WTC11 (cell line): ENCODE measurements at regions not wholly inside any gene's neighbourhood (a gene's known extent, or its start where the extent isn't known, plus 50 kb on each side); places are given as distances from the start of the nearest gene placed in this dataset.

Experiments
- ATAC-seq: fragments of 200-7000 bp; cut with Tn5 transposase; 2 replicates; pipeline ENCODE4 v1.10.0; 2021; ENCODE audit warnings: mild to moderate bottlenecking, moderate library complexity
- CTCF ChIA-PET: fragments of 300-600 bp; sonication (Branson Sonifier 250); formaldehyde crosslinking; loops from one replicate; lab custom pipeline; 2021; ENCODE audit warnings: antibody characterized with exemption; lab: Charles Lee
- POLR2A ChIA-PET: fragments of 350-600 bp; sonication (Branson Sonifier 250); formaldehyde crosslinking; loops from one replicate; lab custom pipeline; 2021; ENCODE audit warnings: antibody characterized with exemption; lab: Charles Lee
- DNase-seq: peaks from one replicate; pipeline ENCODE4 v3.0.0; 2021; ENCODE audit warnings: low spot score
- H3K27ac Mint-ChIP-seq: 2 replicates; pipeline ENCODE4 v1.8.0; 2021; ENCODE audit warnings: mixed read lengths
- H3K27me3 Mint-ChIP-seq: 2 replicates; pipeline ENCODE4 v1.8.0; 2021; ENCODE audit warnings: low read depth, mild to moderate bottlenecking, moderate library complexity, mixed read lengths
- H3K36me3 Mint-ChIP-seq: 2 replicates; pipeline ENCODE4 v1.8.0; 2021; ENCODE audit warnings: mixed read lengths
- H3K4me1 Mint-ChIP-seq: 2 replicates; pipeline ENCODE4 v1.8.0; 2022; ENCODE audit warnings: mixed read lengths
- H3K4me3 Mint-ChIP-seq: 2 replicates; pipeline ENCODE4 v1.8.0; 2021; ENCODE audit warnings: mild to moderate bottlenecking, moderate library complexity, mixed read lengths
- H3K9me3 Mint-ChIP-seq: 2 replicates; pipeline ENCODE4 v1.8.0; 2021; ENCODE audit warnings: mixed read lengths
- CREB1 ChIP-seq: sonication (generic); formaldehyde crosslinking; IDR thresholded peaks from 2 replicates; pipeline ENCODE4 v1.8.0; 2023; ENCODE audit warnings: mild to moderate bottlenecking, missing genetic modification reagents
- CREM ChIP-seq: sonication (generic); formaldehyde crosslinking; IDR thresholded peaks from 2 replicates; pipeline ENCODE4 v1.8.1; 2022; ENCODE audit warnings: mild to moderate bottlenecking, missing genetic modification reagents, moderate library complexity
- GRHL2 ChIP-seq: fragments of 250-450 bp; sonication (Bioruptor Pico); IDR thresholded peaks from 2 replicates; pipeline ENCODE4 v1.8.0; 2022; ENCODE audit warnings: mild to moderate bottlenecking, moderate library complexity; ENCODE audit not compliant: insufficient replicate concordance, severe bottlenecking
- GTF2I ChIP-seq: fragments of 250-450 bp; sonication (Bioruptor Pico); conservative IDR thresholded peaks from 2 replicates; pipeline ENCODE4 v1.4.0; 2021; ENCODE audit warnings: mild to moderate bottlenecking
- NFE2L1 ChIP-seq: sonication (generic); formaldehyde crosslinking; IDR thresholded peaks from 2 replicates; pipeline ENCODE4 v1.8.1; 2023; ENCODE audit warnings: missing genetic modification reagents
- NR2C2 ChIP-seq: sonication (generic); formaldehyde crosslinking; IDR thresholded peaks from 2 replicates; pipeline ENCODE4 v1.8.0; 2022; ENCODE audit warnings: mild to moderate bottlenecking, missing genetic modification reagents
- OVOL2 ChIP-seq: fragments of 250-450 bp; sonication (Bioruptor Pico); IDR thresholded peaks from 2 replicates; pipeline ENCODE4 v1.9.0; 2021; ENCODE audit warnings: mild to moderate bottlenecking, borderline replicate concordance
- PRRX2 ChIP-seq: fragments of 250-450 bp; sonication (Bioruptor Pico); IDR thresholded peaks from 2 replicates; pipeline ENCODE4 v1.8.0; 2021; ENCODE audit warnings: mild to moderate bottlenecking
- SMAD3 ChIP-seq: sonication (generic); formaldehyde crosslinking; IDR thresholded peaks from 2 replicates; pipeline ENCODE4 v1.8.0; 2022; ENCODE audit warnings: missing genetic modification reagents, mild to moderate bottlenecking, borderline replicate concordance
- TCF7 ChIP-seq: sonication (generic); formaldehyde crosslinking; IDR thresholded peaks from 2 replicates; pipeline ENCODE4 v1.8.0; 2022; ENCODE audit warnings: mild to moderate bottlenecking, low read depth, missing genetic modification reagents, moderate library complexity
- ZNF263 ChIP-seq: sonication (generic); formaldehyde crosslinking; IDR thresholded peaks from 2 replicates; pipeline ENCODE4 v1.8.1; 2022; ENCODE audit warnings: low read depth, mild to moderate bottlenecking, moderate library complexity, missing genetic modification reagents
- ZNF317 ChIP-seq: sonication (generic); formaldehyde crosslinking; IDR thresholded peaks from 2 replicates; pipeline ENCODE4 v1.8.1; 2023; ENCODE audit warnings: low read depth, mild to moderate bottlenecking, moderate library complexity, missing genetic modification reagents, borderline replicate concordance
- ZNF423 ChIP-seq: fragments of 250-450 bp; sonication (Bioruptor Pico); IDR thresholded peaks from 2 replicates; pipeline ENCODE4 v2.1.2; 2022; ENCODE audit warnings: mild to moderate bottlenecking, moderate library complexity
- TF ChIP-seq, protein P1 (sequence below): sonication (generic); formaldehyde crosslinking; IDR thresholded peaks from 2 replicates; pipeline ENCODE4 v1.8.0; 2022; ENCODE audit warnings: mild to moderate bottlenecking, missing genetic modification reagents
- TF ChIP-seq, protein P2 (sequence below): fragments of 250-450 bp; sonication (Bioruptor Pico); IDR thresholded peaks from 2 replicates; pipeline ENCODE4 v1.9.0; 2021; ENCODE audit warnings: moderate library complexity, mild to moderate bottlenecking, inconsistent platforms, borderline replicate concordance
- TF ChIP-seq, protein P3 (sequence below): sonication (generic); formaldehyde crosslinking; IDR thresholded peaks from 2 replicates; pipeline ENCODE4 v1.8.1; 2023; ENCODE audit warnings: mild to moderate bottlenecking, missing genetic modification reagents
- TF ChIP-seq, protein P4 (sequence below): sonication (generic); formaldehyde crosslinking; IDR thresholded peaks from 2 replicates; pipeline ENCODE4 v1.8.0; 2022; ENCODE audit warnings: mild to moderate bottlenecking, missing genetic modification reagents
- TF ChIP-seq, protein P5 (sequence below): sonication (generic); formaldehyde crosslinking; IDR thresholded peaks from 2 replicates; pipeline ENCODE4 v1.8.0; 2022; ENCODE audit warnings: mild to moderate bottlenecking, missing genetic modification reagents
- TF ChIP-seq, protein P6 (sequence below): sonication (generic); formaldehyde crosslinking; IDR thresholded peaks from 2 replicates; pipeline ENCODE4 v1.8.0; 2023; ENCODE audit warnings: missing genetic modification reagents, mild to moderate bottlenecking, borderline replicate concordance
- TF ChIP-seq, protein P7 (sequence below): fragments of 250-450 bp; sonication (Bioruptor Pico); IDR thresholded peaks from 2 replicates; pipeline ENCODE4 v2.1.2; 2022; ENCODE audit warnings: mild to moderate bottlenecking, moderate library complexity
- TF ChIP-seq, protein P8 (sequence below): fragments of 200-600 bp; IDR thresholded peaks from 2 replicates; pipeline ENCODE4 v1.8.0; 2022; ENCODE audit warnings: antibody characterized with exemption

DNA sequence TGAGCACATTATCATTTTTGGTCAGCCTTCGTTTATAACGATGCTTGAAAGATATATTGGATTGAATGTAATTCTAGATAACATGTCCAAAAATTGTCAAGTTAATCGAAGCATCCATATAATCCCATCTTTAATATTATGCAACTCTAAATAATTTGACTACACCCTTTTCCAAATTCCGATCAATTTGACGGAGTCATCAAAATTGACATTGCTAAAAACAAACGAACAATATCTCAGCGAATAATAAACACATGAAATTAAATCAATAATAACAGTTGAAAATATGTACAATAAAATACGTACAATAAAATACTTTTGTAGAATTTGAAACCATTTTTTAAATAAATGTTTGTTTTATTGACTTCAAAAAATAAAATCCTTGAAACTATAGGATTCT lies 1516.4 kb downstream of the EFNB2 start:
- Mint-ChIP-seq H3K27ac (no peak overlapping the region), H3K4me3 (no peak overlapping the region), H3K27me3 (no peaks in the 10 kb centered on the region), H3K9me3 (peaks cover 18% of the 10 kb centered on the region), H3K4me1 (peaks cover 17% of the 10 kb centered on the region), H3K36me3 (no peaks in the 10 kb centered on the region; the same call in 1 of the 2 replicates)
- TF ChIP-seq, protein P1, sequence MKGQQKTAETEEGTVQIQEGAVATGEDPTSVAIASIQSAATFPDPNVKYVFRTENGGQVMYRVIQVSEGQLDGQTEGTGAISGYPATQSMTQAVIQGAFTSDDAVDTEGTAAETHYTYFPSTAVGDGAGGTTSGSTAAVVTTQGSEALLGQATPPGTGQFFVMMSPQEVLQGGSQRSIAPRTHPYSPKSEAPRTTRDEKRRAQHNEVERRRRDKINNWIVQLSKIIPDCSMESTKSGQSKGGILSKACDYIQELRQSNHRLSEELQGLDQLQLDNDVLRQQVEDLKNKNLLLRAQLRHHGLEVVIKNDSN, result no peak
- no peak for TF ChIP-seq TCF7 (CRISPR knock-in tag)
- no peak for TF ChIP-seq OVOL2 (CRISPR knock-in tag)
- no peak for TF ChIP-seq PRRX2 (CRISPR knock-in tag)
- TF ChIP-seq, protein P2, sequence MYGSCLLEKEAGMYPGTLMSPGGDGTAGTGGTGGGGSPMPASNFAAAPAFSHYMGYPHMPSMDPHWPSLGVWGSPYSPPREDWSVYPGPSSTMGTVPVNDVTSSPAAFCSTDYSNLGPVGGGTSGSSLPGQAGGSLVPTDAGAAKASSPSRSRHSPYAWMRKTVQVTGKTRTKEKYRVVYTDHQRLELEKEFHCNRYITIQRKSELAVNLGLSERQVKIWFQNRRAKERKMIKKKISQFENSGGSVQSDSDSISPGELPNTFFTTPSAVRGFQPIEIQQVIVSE (CRISPR knock-in tag), result no peak
- no peak for TF ChIP-seq NFE2L1 (CRISPR knock-in tag)
- TF ChIP-seq, protein P3, sequence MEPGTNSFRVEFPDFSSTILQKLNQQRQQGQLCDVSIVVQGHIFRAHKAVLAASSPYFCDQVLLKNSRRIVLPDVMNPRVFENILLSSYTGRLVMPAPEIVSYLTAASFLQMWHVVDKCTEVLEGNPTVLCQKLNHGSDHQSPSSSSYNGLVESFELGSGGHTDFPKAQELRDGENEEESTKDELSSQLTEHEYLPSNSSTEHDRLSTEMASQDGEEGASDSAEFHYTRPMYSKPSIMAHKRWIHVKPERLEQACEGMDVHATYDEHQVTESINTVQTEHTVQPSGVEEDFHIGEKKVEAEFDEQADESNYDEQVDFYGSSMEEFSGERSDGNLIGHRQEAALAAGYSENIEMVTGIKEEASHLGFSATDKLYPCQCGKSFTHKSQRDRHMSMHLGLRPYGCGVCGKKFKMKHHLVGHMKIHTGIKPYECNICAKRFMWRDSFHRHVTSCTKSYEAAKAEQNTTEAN (CRISPR knock-in tag), result no peak
- TF ChIP-seq CREM (CRISPR knock-in tag), result no peak
- no peak for TF ChIP-seq GRHL2 (CRISPR knock-in tag)
- TF ChIP-seq, protein P4, sequence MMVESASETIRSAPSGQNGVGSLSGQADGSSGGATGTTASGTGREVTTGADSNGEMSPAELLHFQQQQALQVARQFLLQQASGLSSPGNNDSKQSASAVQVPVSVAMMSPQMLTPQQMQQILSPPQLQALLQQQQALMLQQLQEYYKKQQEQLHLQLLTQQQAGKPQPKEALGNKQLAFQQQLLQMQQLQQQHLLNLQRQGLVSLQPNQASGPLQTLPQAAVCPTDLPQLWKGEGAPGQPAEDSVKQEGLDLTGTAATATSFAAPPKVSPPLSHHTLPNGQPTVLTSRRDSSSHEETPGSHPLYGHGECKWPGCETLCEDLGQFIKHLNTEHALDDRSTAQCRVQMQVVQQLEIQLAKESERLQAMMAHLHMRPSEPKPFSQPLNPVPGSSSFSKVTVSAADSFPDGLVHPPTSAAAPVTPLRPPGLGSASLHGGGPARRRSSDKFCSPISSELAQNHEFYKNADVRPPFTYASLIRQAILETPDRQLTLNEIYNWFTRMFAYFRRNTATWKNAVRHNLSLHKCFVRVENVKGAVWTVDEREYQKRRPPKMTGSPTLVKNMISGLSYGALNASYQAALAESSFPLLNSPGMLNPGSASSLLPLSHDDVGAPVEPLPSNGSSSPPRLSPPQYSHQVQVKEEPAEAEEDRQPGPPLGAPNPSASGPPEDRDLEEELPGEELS (CRISPR knock-in tag), result no peak
- no peak for TF ChIP-seq ZNF263
- TF ChIP-seq GTF2I (CRISPR knock-in tag), result no peak
- no peak for TF ChIP-seq NR2C2 (CRISPR knock-in tag)
- no peak for DNase-seq
- CTCF ChIA-PET, result interaction anchor here (0.6 kb wide), 1 partner anchor 69 kb away, joined by 3 read pairs; no protein-coding TSS in a partner anchor
- no peak for ATAC-seq
- POLR2A ChIA-PET, result no interaction called here

DNA sequence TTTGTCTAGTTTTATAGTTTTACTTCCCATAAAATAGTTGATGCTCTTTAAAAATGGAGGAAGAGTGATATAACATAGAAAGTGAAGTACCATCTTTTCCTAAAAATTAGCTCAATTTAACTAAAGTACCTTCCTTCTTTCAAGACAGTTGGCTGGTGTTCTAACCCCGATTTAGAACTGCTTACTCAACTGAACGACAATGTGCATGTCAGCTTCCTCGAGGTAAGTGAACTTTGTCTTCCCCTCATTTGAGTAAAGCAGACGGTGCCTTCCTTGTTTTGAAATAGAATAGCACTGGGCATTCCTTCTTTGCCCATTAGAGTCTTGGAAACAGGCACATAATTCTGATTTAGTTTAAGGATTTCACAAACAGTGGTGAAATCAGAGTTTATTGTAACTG lies 1519.2 kb downstream of the EFNB2 start:
- Mint-ChIP-seq H3K4me3 (no peak overlapping the region), H3K27me3 (no peaks in the 10 kb centered on the region)
- no peak for ATAC-seq
- TF ChIP-seq, protein P3 (CRISPR knock-in tag), result no peak
- no peak for TF ChIP-seq ZNF423
- TF ChIP-seq, protein P5, sequence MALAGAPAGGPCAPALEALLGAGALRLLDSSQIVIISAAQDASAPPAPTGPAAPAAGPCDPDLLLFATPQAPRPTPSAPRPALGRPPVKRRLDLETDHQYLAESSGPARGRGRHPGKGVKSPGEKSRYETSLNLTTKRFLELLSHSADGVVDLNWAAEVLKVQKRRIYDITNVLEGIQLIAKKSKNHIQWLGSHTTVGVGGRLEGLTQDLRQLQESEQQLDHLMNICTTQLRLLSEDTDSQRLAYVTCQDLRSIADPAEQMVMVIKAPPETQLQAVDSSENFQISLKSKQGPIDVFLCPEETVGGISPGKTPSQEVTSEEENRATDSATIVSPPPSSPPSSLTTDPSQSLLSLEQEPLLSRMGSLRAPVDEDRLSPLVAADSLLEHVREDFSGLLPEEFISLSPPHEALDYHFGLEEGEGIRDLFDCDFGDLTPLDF (CRISPR knock-in tag), result no peak
- TF ChIP-seq, protein P6, sequence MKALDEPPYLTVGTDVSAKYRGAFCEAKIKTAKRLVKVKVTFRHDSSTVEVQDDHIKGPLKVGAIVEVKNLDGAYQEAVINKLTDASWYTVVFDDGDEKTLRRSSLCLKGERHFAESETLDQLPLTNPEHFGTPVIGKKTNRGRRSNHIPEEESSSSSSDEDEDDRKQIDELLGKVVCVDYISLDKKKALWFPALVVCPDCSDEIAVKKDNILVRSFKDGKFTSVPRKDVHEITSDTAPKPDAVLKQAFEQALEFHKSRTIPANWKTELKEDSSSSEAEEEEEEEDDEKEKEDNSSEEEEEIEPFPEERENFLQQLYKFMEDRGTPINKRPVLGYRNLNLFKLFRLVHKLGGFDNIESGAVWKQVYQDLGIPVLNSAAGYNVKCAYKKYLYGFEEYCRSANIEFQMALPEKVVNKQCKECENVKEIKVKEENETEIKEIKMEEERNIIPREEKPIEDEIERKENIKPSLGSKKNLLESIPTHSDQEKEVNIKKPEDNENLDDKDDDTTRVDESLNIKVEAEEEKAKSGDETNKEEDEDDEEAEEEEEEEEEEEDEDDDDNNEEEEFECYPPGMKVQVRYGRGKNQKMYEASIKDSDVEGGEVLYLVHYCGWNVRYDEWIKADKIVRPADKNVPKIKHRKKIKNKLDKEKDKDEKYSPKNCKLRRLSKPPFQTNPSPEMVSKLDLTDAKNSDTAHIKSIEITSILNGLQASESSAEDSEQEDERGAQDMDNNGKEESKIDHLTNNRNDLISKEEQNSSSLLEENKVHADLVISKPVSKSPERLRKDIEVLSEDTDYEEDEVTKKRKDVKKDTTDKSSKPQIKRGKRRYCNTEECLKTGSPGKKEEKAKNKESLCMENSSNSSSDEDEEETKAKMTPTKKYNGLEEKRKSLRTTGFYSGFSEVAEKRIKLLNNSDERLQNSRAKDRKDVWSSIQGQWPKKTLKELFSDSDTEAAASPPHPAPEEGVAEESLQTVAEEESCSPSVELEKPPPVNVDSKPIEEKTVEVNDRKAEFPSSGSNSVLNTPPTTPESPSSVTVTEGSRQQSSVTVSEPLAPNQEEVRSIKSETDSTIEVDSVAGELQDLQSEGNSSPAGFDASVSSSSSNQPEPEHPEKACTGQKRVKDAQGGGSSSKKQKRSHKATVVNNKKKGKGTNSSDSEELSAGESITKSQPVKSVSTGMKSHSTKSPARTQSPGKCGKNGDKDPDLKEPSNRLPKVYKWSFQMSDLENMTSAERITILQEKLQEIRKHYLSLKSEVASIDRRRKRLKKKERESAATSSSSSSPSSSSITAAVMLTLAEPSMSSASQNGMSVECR (CRISPR knock-in tag), result no peak
- TF ChIP-seq, protein P7, sequence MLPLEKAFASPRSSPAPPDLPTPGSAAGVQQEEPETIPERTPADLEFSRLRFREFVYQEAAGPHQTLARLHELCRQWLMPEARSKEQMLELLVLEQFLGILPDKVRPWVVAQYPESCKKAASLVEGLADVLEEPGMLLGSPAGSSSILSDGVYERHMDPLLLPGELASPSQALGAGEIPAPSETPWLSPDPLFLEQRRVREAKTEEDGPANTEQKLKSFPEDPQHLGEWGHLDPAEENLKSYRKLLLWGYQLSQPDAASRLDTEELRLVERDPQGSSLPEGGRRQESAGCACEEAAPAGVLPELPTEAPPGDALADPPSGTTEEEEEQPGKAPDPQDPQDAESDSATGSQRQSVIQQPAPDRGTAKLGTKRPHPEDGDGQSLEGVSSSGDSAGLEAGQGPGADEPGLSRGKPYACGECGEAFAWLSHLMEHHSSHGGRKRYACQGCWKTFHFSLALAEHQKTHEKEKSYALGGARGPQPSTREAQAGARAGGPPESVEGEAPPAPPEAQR (CRISPR knock-in tag), result no peak
- TF ChIP-seq ZNF317 (CRISPR knock-in tag), result no peak
- TF ChIP-seq CREB1, result no peak
- no peak for TF ChIP-seq SMAD3 (CRISPR knock-in tag)
- TF ChIP-seq, protein P8, sequence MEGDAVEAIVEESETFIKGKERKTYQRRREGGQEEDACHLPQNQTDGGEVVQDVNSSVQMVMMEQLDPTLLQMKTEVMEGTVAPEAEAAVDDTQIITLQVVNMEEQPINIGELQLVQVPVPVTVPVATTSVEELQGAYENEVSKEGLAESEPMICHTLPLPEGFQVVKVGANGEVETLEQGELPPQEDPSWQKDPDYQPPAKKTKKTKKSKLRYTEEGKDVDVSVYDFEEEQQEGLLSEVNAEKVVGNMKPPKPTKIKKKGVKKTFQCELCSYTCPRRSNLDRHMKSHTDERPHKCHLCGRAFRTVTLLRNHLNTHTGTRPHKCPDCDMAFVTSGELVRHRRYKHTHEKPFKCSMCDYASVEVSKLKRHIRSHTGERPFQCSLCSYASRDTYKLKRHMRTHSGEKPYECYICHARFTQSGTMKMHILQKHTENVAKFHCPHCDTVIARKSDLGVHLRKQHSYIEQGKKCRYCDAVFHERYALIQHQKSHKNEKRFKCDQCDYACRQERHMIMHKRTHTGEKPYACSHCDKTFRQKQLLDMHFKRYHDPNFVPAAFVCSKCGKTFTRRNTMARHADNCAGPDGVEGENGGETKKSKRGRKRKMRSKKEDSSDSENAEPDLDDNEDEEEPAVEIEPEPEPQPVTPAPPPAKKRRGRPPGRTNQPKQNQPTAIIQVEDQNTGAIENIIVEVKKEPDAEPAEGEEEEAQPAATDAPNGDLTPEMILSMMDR, result no peak

More for the DNA sequence above, 1519.2 kb downstream of the EFNB2 start:
- no peak overlapping the region for H3K27ac Mint-ChIP-seq
- DNase-seq, result no peak
- POLR2A ChIA-PET, result no interaction called here
- H3K4me1 Mint-ChIP-seq, result peaks cover 17% of the 10 kb centered on the region
- H3K36me3 Mint-ChIP-seq, result no peaks in the 10 kb centered on the region
- H3K9me3 Mint-ChIP-seq, result no peaks in the 10 kb centered on the region
- CTCF ChIA-PET, result no interaction called here
